HG03045 (cell line): ENCODE measurements at regions not wholly inside any gene's neighbourhood (a gene's known extent, or its start where the extent isn't known, plus 50 kb on each side); places are given as distances from the start of the nearest gene placed in this dataset.

Source experiments
- ATAC-seq: cut with Tn5 transposase; IDR thresholded peaks from one replicate; pipeline ENCODE4 v1.9.1; 2021; ENCODE audit warnings: mild to moderate bottlenecking, moderate library complexity; ENCODE audit not compliant: unreplicated experiment

GRCh38 chr21:16283516-16283915, 553.7 kb downstream of the USP25 start:
- ATAC-seq: no peak

GRCh38 chr21:16285605-16286126, 555.9 kb downstream of the USP25 start:
- ATAC-seq: no peak

- ATAC-seq: no peak
Measured at GRCh38 chr21:16287046-16287445, 557.3 kb downstream of the USP25 start.

GRCh38 chr21:16291296-16291695, 561.5 kb downstream of the USP25 start:
- ATAC-seq: no peak

- ATAC-seq: no peak
Measured at GRCh38 chr21:16294128-16294527, 564.3 kb downstream of the USP25 start.

GRCh38 chr21:16302851-16303282, 573.1 kb downstream of the USP25 start:
- no peak for ATAC-seq

- no peak for ATAC-seq
Measured at GRCh38 chr21:16304174-16305095, 574.7 kb downstream of the USP25 start.

GRCh38 chr21:16305686-16306085, 575.9 kb downstream of the USP25 start:
- ATAC-seq: no peak

GRCh38 chr21:16307256-16307655, 577.5 kb downstream of the USP25 start:
- ATAC-seq: no peak

GRCh38 chr21:16308269-16308668, 578.5 kb downstream of the USP25 start:
- ATAC-seq: no peak

GRCh38 chr21:16309250-16309971, 579.6 kb downstream of the USP25 start:
- ATAC-seq: no peak

GRCh38 chr21:16310176-16310575, 580.4 kb downstream of the USP25 start:
- ATAC-seq: no peak

GRCh38 chr21:16311229-16311628, 581.4 kb downstream of the USP25 start:
- no peak for ATAC-seq

GRCh38 chr21:16312321-16312720, 582.5 kb downstream of the USP25 start:
- ATAC-seq: no peak

- no peak for ATAC-seq
Measured at GRCh38 chr21:16315223-16315622, 585.4 kb downstream of the USP25 start.

- ATAC-seq: no peak
Measured at GRCh38 chr21:16318651-16319300, 589.0 kb downstream of the USP25 start.

- ATAC-seq: no peak
Measured at GRCh38 chr21:16320110-16320509, 590.3 kb downstream of the USP25 start.

GRCh38 chr21:16322454-16322853, 592.7 kb downstream of the USP25 start:
- no peak for ATAC-seq

- no peak for ATAC-seq
Measured at GRCh38 chr21:16323596-16323995, 593.8 kb downstream of the USP25 start.

GRCh38 chr21:16324630-16325029, 594.8 kb downstream of the USP25 start:
- ATAC-seq: no peak
